OCI-LY7 (cell line): ENCODE measurements at regions not wholly inside any gene's neighbourhood (a gene's known extent, or its start where the extent isn't known, plus 50 kb on each side); places are given as distances from the start of the nearest gene placed in this dataset.

ENCODE experiments used
- CTCF ChIP-seq: fragments of 200-600 bp; sonication (generic); conservative IDR thresholded peaks from 2 replicates; pipeline ENCODE4 v1.5.1; 2014; ENCODE audit warnings: mild to moderate bottlenecking, antibody characterized with exemption, low read length, moderate library complexity, mixed read lengths
- EZH2phosphoT487 ChIP-seq: fragments of 200-600 bp; sonication (generic); IDR thresholded peaks from 2 replicates; pipeline ENCODE4 v1.6.1; 2018; ENCODE audit warnings: low read depth, borderline replicate concordance, mild to moderate bottlenecking, mixed run types, antibody characterized with exemption, low read length, moderate library complexity, mixed read lengths

- TF ChIP-seq CTCF (no peak), EZH2phosphoT487 (no peak)
These were observed 49.9 kb upstream of the FZD7 start for GRCh38 chr2:201983800-201984199.
